Keratinocyte (primary cell): ENCODE measurements at regions not wholly inside any gene's neighbourhood (a gene's known extent, or its start where the extent isn't known, plus 50 kb on each side); places are given as distances from the start of the nearest gene placed in this dataset.

Source experiments
- DNase-seq: peaks from one replicate; pipeline ENCODE4 v3.0.0-alpha.2; 2011; ENCODE audit warnings: low read depth, missing footprints, low spot score
- FAIRE-seq: peaks from 2 replicates; lab custom pipeline; 2011; peaks lifted over from hg19 to GRCh38; lab: Jason Lieb, UNC
- H2AFZ ChIP-seq: 2 replicates; pipeline ENCODE4 v1.6.0; 2012; ENCODE audit warnings: low read length, control low read depth, inconsistent platforms; ENCODE audit not compliant: control insufficient read depth
- H3K27ac ChIP-seq: 2 replicates; pipeline ENCODE4 v1.5.1; 2011; ENCODE audit warnings: low read length; ENCODE audit not compliant: control insufficient read depth, insufficient read depth
- H3K27me3 ChIP-seq: 3 replicates; pipeline ENCODE4 v1.6.0; 2011; ENCODE audit warnings: low read length; ENCODE audit not compliant: control insufficient read depth, insufficient read depth; ENCODE audit errors: extremely low read depth
- H3K36me3 ChIP-seq, 2 experiments: 2 replicates in 1 of 2; 3 replicates in 1 of 2; pipeline ENCODE4 v1.5.1; 2011; ENCODE audit warnings: low read length in 2 of 2, mild to moderate bottlenecking in 1 of 2; ENCODE audit not compliant: control insufficient read depth in 2 of 2, insufficient read depth in 2 of 2; ENCODE audit errors: extremely low read depth in 1 of 2
- H3K4me1 ChIP-seq: 3 replicates; pipeline ENCODE4 v1.5.1; 2011; ENCODE audit warnings: low read length; ENCODE audit not compliant: control insufficient read depth, insufficient read depth; ENCODE audit errors: extremely low read depth
- H3K4me2 ChIP-seq: 3 replicates; pipeline ENCODE4 v1.6.0; 2011; ENCODE audit warnings: low read depth, low read length; ENCODE audit not compliant: control insufficient read depth, insufficient read depth; ENCODE audit errors: extremely low read depth
- H3K4me3 ChIP-seq, 3 experiments: fragments of 200-600 bp in 1 of 3; sonication (generic) in 1 of 3; 2 replicates in 2 of 3; 3 replicates in 1 of 3; pipeline ENCODE4 v1.5.1; 2011 to 2016; ENCODE audit warnings: low read length in 3 of 3, mild to moderate bottlenecking in 3 of 3, control low read depth in 2 of 3, inconsistent platforms in 1 of 3, low read depth in 1 of 3, mixed read lengths in 1 of 3, mixed run types in 1 of 3, moderate library complexity in 1 of 3; ENCODE audit not compliant: control insufficient read depth in 2 of 3, insufficient read depth in 2 of 3; ENCODE audit errors: extremely low read depth in 1 of 3
- H3K79me2 ChIP-seq: 2 replicates; pipeline ENCODE4 v1.6.0; 2012; ENCODE audit warnings: low read length; ENCODE audit not compliant: control insufficient read depth, insufficient read depth
- H3K9ac ChIP-seq: 3 replicates; pipeline ENCODE4 v1.6.0; 2011; ENCODE audit warnings: low read length; ENCODE audit not compliant: control insufficient read depth, insufficient read depth; ENCODE audit errors: extremely low read depth
- H3K9me1 ChIP-seq: 3 replicates; pipeline ENCODE4 v1.6.0; 2011; ENCODE audit warnings: low read length; ENCODE audit not compliant: control insufficient read depth, insufficient read depth; ENCODE audit errors: extremely low read depth
- H3K9me3 ChIP-seq: 2 replicates; pipeline ENCODE4 v1.5.1; 2012; ENCODE audit warnings: low read depth, low read length; ENCODE audit not compliant: control insufficient read depth
- H4K20me1 ChIP-seq: 3 replicates; pipeline ENCODE4 v1.6.0; 2011; ENCODE audit warnings: low read length; ENCODE audit not compliant: control insufficient read depth, insufficient read depth; ENCODE audit errors: extremely low read depth
- CTCF ChIP-seq, 3 experiments: IDR thresholded peaks in 1 of 3; conservative IDR thresholded peaks in 1 of 3; optimal IDR thresholded peaks in 1 of 3; 2 replicates in 2 of 3; 3 replicates in 1 of 3; pipeline versions ENCODE3 to v1.5.1; 2011; ENCODE audit warnings: low read length in 3 of 3, mild to moderate bottlenecking in 3 of 3, moderate library complexity in 2 of 3, control low read depth in 1 of 3, inconsistent platforms in 1 of 3; ENCODE audit not compliant: insufficient read depth in 2 of 3; ENCODE audit errors: extremely low read depth in 1 of 3
- EZH2 ChIP-seq: IDR thresholded peaks from one replicate; pipeline ENCODE4 v1.6.1; 2012; ENCODE audit warnings: inconsistent platforms, mild to moderate bottlenecking, low read length, moderate library complexity
- dilution Hi-C: fragments of 300-500 bp; cut with MboI; formaldehyde crosslinking; loops from one replicate; pipeline ENCODE4 v1.7.0; 2020; ENCODE audit warnings: low sequenced_read_pairs; ENCODE audit not compliant: extremely low pct_ligation_motif_present

- no peaks in the 10 kb centered on the region for H3K9me3 ChIP-seq
- H4K20me1 ChIP-seq: no peaks in the 10 kb centered on the region
- H3K4me2 ChIP-seq: no peak overlapping the region
- H3K9me1 ChIP-seq: no peaks in the 10 kb centered on the region
- no peak for FAIRE-seq
- no peak overlapping the region for H3K9ac ChIP-seq
- no peaks in the 10 kb centered on the region for H3K4me1 ChIP-seq
- dilution Hi-C loops: no loop called here
- no peak overlapping the region for H2AFZ ChIP-seq
- no peak for TF ChIP-seq CTCF (optimal IDR thresholded peaks at IDR 0.05 in 1 of 3, IDR thresholded peaks at IDR 0.05 in 1 of 3, conservative IDR thresholded peaks at IDR 0.05 in 1 of 3; ENCODE audit: extremely low read depth in 1 of 3, insufficient read depth in 2 of 3, low read length in 3 of 3)
- no peak for TF ChIP-seq EZH2
- DNase-seq: no peak
- no peaks in the 10 kb centered on the region for H3K27me3 ChIP-seq
- no peak overlapping the region for H3K4me3 ChIP-seq
- H3K27ac ChIP-seq: no peak overlapping the region
- no peaks in the 10 kb centered on the region for H3K79me2 ChIP-seq
- no peaks in the 10 kb centered on the region for H3K36me3 ChIP-seq
Measured at GRCh38 chr13:106905380-106906162, 337.6 kb upstream of the ARGLU1 start.

GRCh38 chr13:106899442-106899841 is 331.5 kb upstream of the ARGLU1 start:
- Histone ChIP-seq H4K20me1 (no peaks in the 10 kb centered on the region), H3K9ac (no peak overlapping the region), H3K79me2 (no peaks in the 10 kb centered on the region), H3K9me1 (no peaks in the 10 kb centered on the region), H3K36me3 (no peaks in the 10 kb centered on the region), H3K4me1 (no peaks in the 10 kb centered on the region), H3K9me3 (no peaks in the 10 kb centered on the region), H3K4me3 (no peak overlapping the region), H3K4me2 (no peak overlapping the region), H3K27ac (no peak overlapping the region), H2AFZ (no peak overlapping the region), H3K27me3 (no peaks in the 10 kb centered on the region)
- FAIRE-seq: no peak
- TF ChIP-seq EZH2: no peak
- TF ChIP-seq CTCF (optimal IDR thresholded peaks at IDR 0.05 in 1 of 3, IDR thresholded peaks at IDR 0.05 in 1 of 3, conservative IDR thresholded peaks at IDR 0.05 in 1 of 3; ENCODE audit: extremely low read depth in 1 of 3, insufficient read depth in 2 of 3, low read length in 3 of 3): no peak
- DNase-seq: no peak
- dilution Hi-C loops: no loop called here
